Activated CD4-positive, alpha-beta T cell treated with anti-CD3 and anti-CD28 coated beads for 24 hours (primary cell): ENCODE measurements at regions not wholly inside any gene's neighbourhood (a gene's known extent, or its start where the extent isn't known, plus 50 kb on each side); places are given as distances from the start of the nearest gene placed in this dataset.
"Not testable (repeated sequence)": the region's sequence is repeated elsewhere in the genome, so short reads cannot be mapped to it uniquely, and the experiment has no call there.

Source experiments
- DNase-seq, 2 donors: peaks; one replicate each; pipeline ENCODE4 v3.0.0-alpha.2; 2020; ENCODE audit warnings: low read depth in 2 of 2

DNA sequence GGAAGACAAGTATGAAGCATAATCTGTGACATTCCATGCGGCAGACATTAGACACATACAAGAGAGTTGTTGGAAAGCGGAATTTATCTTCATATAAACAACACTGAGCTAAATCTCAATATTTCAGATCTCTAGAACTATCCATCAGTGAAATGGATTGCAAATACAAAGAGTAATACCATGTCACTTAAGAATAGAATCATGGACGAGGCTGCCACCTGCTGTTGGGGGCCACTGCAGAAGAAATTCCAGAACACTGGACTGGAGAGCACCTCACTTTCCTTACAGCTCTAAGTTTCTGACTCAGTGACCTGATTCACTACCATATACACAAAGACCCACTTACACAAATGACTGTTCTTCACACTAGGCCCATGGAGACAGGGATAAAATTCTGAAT is 346.7 kb downstream of the OR4F29 start:
- DNase-seq, result not testable (repeated sequence)

DNA sequence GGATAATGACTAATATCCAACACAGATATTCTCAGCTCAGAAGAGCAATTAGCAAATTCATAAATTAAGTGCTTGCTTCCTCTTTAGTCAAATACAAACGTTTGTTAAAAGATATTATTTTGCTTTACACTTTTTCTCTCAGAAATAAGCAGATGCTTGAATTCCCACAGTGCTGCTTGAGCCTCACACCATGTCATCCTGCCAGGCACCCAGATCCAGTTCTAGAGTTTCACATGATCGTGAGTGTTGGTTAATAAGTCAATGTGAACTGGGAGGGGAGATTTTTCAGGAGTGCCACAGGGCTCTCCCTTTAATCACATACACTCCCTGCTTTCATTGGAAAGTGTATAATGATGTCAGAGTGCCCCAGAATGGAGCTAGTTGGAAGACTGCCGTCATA is 352.0 kb downstream of the OR4F29 start:
- DNase-seq, result not testable (repeated sequence)

DNA sequence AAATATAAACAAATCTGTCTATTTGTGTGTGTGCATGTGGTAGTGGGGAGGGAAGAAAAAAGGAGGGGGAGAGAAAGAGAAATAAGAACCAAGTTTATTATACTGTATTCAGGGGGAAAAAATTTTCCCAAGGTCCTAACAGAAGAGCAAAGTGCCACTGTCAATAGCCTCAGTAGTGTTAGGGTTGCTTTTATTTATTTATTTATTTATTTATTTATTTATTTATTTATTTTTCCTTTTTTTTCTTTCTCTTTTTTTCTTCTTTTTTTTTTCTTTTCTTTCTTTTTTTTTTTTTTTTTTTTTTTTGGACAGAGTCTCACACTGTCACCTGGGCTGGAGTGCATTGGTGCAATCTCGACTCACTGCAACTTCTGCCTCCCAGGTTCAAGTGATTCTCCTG is 352.7 kb downstream of the OR4F29 start:
- not testable (repeated sequence) for DNase-seq

DNA sequence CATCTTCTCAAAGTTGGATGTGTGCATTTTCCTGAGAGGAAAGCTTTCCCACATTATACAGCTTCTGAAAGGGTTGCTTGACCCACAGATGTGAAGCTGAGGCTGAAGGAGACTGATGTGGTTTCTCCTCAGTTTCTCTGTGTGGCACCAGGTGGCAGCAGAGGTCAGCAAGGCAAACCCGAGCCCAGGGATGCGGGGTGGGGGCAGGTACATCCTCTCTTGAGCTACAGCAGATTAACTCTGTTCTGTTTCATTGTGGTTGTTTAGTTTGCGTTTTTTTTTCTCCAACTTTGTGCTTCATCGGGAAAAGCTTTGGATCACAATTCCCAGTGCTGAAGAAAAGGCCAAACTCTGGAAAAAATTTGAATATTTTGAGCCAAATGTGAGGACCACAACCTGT is 360.2 kb downstream of the OR4F29 start:
- DNase-seq, result not testable (repeated sequence)

DNA sequence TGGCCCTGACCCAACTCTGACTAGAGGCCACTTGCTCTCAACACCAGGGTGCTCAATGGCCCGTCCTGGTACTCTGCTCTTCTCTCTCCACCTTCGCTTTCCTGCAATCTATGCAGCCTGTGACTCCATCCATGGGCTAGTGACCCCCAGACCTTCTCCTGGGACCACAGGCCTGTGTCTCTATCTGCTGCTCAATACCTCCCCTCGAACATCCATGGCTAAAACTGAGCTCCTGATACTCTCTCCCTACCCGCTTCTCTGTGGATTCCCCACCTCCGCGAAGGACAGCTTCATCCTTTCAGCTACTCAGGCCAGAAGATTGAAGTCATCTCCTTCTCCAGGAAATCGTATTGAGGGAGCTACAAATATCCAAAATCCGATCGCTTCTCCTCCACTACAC is 363.4 kb downstream of the OR4F29 start:
- DNase-seq, result not testable (repeated sequence)

DNA sequence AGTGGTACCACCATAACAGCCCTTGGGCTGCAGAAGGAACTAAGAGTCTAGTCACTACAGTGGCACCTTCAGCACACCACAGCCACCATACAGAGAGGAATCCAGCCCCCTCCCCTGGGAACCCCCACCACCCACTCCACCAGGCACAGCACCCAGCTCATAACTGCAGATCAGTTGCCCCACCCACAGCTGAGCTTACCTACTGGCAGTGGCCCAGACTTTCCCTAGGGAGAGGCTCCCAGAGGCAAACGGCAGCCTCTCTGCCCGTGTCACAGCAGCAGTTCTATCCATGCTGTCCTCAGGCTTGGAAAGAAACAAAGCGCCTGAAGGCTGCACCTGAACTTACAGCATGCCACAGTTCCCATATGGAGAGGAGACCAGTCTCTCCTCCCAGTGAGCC is 372.3 kb downstream of the OR4F29 start:
- DNase-seq, result not testable (repeated sequence)

DNA sequence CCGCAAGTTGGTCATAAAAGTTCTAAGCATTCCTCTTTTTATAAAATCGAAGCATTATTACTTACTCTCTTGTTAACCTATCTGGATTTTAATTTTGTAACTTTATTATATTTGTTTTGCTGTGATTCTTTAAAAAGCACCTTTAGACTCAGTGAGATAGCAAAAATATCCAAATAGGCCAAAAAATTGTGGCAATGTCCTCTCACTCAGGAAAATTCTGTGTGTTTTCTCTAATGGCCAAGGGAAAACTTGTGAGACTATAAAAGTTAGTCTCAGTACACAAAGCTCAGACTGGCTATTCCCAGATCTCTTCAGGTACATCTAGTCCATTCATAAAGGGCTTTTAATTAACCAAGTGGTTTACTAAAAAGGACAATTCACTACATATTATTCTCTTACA is 386.4 kb downstream of the OR4F29 start, which contains the start of gene OR4F5:
TSS of gene OR4F5 (plus strand) at position 301 of the 400 bp plus-strand sequence.
- not testable (repeated sequence) for DNase-seq

DNA sequence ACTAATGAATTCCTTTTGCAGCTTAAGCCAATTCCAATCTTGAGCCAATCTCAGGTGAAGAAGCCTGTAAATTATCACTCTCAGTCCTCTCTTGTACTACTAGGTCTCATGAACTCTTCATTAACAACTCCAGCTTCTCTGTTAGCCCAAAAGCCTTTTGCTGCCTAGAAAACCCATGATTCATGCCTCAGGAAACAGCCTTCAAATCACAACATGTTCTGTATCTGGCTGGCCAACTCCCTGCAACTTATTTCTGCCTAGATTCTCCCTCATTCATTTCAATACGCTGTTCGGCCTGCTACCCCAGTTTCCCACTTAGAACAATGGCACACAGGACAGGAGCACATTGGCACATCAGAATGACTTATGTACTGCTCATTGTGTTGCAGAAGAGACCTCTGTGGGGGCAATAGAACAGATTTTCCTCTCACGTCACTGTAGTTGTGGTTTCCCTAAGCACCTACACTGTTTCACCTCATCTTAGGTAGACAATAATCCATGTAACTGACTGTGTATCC is 395.4 kb downstream of the OR4F29 start:
- DNase-seq, result not testable (repeated sequence)

DNA sequence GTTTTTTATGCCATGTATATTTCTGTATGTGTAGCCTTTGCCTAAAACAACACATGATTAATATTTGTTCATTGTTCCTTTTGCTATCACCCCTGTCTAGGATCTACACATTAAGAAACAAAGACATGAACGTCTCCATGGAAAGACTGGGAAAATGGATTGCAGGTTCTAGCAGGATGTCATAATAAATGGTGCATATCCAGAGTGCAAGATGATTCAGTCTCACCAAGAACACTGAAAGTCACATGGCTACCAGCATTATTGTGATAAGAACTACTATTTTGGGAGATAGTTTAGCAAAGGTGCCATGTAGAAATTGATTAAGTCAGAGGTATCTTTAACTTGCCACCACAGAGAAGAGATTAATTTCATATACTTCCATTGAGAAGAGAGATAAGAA is 398.3 kb downstream of the OR4F29 start:
- not testable (repeated sequence) for DNase-seq

DNA sequence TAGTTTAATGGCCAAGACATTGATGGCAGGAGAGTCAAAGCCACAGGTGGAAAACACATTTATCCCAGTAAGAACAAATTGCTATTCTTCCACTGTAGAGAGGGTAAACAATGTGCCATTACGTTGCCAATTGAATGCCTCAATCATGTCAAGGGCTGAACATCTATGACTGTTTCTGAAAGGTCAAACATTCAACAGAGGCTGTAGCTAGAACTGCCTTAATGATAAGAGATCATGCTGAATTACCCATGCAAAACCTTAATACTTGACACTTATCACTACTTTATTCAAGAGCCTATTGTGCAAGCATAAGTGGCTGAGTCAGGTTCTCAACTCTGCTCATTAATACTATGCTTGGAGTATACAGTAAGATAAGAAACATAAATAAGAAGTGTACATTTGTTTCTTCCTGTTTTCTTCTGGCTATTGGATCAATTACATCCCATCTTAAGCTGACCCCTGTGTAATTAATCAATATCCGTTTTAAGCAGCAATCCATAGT is 409.5 kb downstream of the OR4F29 start:
- DNase-seq, result not testable (repeated sequence)

DNA sequence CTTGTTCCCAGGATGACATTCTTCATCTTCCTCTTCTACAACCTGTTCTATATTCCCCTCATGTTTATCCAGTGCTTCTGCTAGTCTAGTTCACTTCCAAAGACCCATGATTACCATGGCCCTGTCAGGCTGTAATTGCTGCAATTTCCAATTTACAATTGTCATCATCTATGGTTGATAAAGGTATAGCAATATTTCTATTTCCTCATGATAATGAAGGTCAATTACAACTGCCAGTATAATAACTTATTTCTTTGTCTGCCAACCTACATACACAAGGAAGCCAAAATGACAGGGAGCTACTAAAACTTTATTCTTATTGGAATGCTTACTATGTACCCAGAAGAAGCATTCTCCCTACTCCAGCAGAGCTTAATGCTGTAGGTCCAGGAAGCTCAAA is 410.3 kb downstream of the OR4F29 start:
- DNase-seq, result not testable (repeated sequence)

DNA sequence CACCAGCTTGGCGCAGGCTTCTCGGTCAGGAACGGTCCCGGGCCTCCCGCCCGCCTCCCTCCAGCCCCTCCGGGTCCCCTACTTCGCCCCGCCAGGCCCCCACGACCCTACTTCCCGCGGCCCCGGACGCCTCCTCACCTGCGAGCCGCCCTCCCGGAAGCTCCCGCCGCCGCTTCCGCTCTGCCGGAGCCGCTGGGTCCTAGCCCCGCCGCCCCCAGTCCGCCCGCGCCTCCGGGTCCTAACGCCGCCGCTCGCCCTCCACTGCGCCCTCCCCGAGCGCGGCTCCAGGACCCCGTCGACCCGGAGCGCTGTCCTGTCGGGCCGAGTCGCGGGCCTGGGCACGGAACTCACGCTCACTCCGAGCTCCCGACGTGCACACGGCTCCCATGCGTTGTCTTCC is 422.3 kb downstream of the OR4F29 start:
- not testable (repeated sequence) for DNase-seq

DNA sequence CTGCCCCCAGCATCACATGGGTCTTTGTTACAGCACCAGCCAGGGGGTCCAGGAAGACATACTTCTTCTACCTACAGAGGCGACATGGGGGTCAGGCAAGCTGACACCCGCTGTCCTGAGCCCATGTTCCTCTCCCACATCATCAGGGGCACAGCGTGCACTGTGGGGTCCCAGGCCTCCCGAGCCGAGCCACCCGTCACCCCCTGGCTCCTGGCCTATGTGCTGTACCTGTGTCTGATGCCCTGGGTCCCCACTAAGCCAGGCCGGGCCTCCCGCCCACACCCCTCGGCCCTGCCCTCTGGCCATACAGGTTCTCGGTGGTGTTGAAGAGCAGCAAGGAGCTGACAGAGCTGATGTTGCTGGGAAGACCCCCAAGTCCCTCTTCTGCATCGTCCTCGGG is 434.2 kb downstream of the OR4F29 start:
- not testable (repeated sequence) for DNase-seq

DNA sequence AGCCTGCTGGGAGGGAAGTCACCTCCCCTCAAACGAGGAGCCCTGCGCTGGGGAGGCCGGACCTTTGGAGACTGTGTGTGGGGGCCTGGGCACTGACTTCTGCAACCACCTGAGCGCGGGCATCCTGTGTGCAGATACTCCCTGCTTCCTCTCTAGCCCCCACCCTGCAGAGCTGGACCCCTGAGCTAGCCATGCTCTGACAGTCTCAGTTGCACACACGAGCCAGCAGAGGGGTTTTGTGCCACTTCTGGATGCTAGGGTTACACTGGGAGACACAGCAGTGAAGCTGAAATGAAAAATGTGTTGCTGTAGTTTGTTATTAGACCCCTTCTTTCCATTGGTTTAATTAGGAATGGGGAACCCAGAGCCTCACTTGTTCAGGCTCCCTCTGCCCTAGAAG is 435.5 kb downstream of the OR4F29 start:
- DNase-seq, result not testable (repeated sequence)

DNA sequence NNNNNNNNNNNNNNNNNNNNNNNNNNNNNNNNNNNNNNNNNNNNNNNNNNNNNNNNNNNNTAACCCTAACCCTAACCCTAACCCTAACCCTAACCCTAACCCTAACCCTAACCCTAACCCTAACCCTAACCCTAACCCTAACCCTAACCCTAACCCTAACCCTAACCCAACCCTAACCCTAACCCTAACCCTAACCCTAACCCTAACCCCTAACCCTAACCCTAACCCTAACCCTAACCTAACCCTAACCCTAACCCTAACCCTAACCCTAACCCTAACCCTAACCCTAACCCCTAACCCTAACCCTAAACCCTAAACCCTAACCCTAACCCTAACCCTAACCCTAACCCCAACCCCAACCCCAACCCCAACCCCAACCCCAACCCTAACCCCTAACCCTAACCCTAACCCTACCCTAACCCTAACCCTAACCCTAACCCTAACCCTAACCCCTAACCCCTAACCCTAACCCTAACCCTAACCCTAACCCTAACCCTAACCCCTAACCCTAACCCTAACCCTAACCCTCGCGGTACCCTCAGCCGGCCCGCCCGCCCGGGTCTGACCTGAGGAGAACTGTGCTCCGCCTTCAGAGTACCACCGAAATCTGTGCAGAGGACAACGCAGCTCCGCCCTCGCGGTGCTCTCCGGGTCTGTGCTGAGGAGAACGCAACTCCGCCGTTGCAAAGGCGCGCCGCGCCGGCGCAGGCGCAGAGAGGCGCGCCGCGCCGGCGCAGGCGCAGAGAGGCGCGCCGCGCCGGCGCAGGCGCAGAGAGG is 441.3 kb downstream of the OR4F29 start:
- peak in 1 of 2 donors; percentile 31 for DNase-seq
